ENCODE measurements at regions not wholly inside any gene's neighbourhood (a gene's known extent, or its start where the extent isn't known, plus 50 kb on each side); places are given as distances from the start of the nearest gene placed in this dataset.
A peak's percentile ranks its signal among the peaks of the same experiment; 100 is the strongest.

DNA sequence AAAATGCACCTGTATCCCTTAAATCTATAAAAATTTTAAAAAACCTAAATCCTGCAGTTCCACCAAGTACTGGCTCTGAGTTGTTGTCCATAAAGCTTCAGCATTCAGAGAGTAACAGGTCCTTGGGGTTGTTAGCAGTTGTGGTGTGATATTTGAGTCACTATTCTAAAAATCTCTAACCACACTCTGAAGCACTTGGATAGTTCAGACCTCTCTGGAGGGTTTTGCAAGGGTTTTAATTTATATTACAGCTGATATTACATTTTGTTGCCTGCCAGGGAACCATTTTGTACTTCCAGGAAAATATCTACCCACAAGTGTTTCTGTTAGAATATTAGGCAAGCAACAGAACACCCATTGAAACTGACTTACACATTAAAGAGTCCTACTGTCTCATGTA is 255.6 kb downstream of the TBL1XR1 start:
- Histone ChIP-seq H3K9me3 (ENCODE audit: low read depth) (no peaks in the 10 kb centered on the region), H3K4me3 (no peak overlapping the region), H2AFZ (no peak overlapping the region), H3K27me3 (no peaks in the 10 kb centered on the region), H3K9me2 (replicated peaks; ENCODE audit: insufficient read depth) (no peaks in the 10 kb centered on the region), H3K4me2 (no peak overlapping the region), H3K27ac (no peak overlapping the region), H4K20me1 (ENCODE audit: insufficient read depth, poor library complexity, severe bottlenecking) (no peaks in the 10 kb centered on the region), H3K36me3 (replicated peaks; ENCODE audit: insufficient read depth, low read depth) (no peaks in the 10 kb centered on the region), H3K4me1 (ENCODE audit: insufficient read depth) (no peaks in the 10 kb centered on the region), H3K79me2 (no peaks in the 10 kb centered on the region)
- DNase-seq (ENCODE audit: low spot score) = no peak
- TF ChIP-seq EZH2phosphoT487 (IDR thresholded peaks at IDR 0.05; ENCODE audit: low read depth, severe bottlenecking, unreplicated experiment) (no peak), EZH2 (IDR thresholded peaks at IDR 0.05; ENCODE audit: borderline replicate concordance) (no peak)
- TF ChIP-seq, protein P1, sequence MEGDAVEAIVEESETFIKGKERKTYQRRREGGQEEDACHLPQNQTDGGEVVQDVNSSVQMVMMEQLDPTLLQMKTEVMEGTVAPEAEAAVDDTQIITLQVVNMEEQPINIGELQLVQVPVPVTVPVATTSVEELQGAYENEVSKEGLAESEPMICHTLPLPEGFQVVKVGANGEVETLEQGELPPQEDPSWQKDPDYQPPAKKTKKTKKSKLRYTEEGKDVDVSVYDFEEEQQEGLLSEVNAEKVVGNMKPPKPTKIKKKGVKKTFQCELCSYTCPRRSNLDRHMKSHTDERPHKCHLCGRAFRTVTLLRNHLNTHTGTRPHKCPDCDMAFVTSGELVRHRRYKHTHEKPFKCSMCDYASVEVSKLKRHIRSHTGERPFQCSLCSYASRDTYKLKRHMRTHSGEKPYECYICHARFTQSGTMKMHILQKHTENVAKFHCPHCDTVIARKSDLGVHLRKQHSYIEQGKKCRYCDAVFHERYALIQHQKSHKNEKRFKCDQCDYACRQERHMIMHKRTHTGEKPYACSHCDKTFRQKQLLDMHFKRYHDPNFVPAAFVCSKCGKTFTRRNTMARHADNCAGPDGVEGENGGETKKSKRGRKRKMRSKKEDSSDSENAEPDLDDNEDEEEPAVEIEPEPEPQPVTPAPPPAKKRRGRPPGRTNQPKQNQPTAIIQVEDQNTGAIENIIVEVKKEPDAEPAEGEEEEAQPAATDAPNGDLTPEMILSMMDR (IDR thresholded peaks at IDR 0.05; ENCODE audit: poor library complexity) = no peak

GRCh38 chr3:176939022-176939817 is 258.1 kb downstream of the TBL1XR1 start:
- TF ChIP-seq EZH2 (IDR thresholded peaks at IDR 0.05; ENCODE audit: borderline replicate concordance) (no peak), EZH2phosphoT487 (IDR thresholded peaks at IDR 0.05; ENCODE audit: low read depth, severe bottlenecking, unreplicated experiment) (no peak)
- TF ChIP-seq, protein P1 (IDR thresholded peaks at IDR 0.05; ENCODE audit: poor library complexity) = peak; percentile 81
- no peak overlapping the region for H2AFZ ChIP-seq
- H3K4me2 ChIP-seq = no peak overlapping the region
- no peaks in the 10 kb centered on the region for H3K9me3 ChIP-seq (ENCODE audit: low read depth)
- 62% methylated on average over 10 of the region's 10 CpGs for WGBS (ENCODE audit: low lambda C conversion rate, missing lambda C conversion rate)
- no peak overlapping the region for H3K4me3 ChIP-seq
- no peak overlapping the region for H3K27ac ChIP-seq
- no peaks in the 10 kb centered on the region for H4K20me1 ChIP-seq (ENCODE audit: insufficient read depth, poor library complexity, severe bottlenecking)
- no peaks in the 10 kb centered on the region for H3K36me3 ChIP-seq (replicated peaks; ENCODE audit: insufficient read depth, low read depth)
- peak; percentile 86 for DNase-seq (ENCODE audit: low spot score)
- no peaks in the 10 kb centered on the region for H3K79me2 ChIP-seq
- no peaks in the 10 kb centered on the region for H3K9me2 ChIP-seq (replicated peaks; ENCODE audit: insufficient read depth)
- no peaks in the 10 kb centered on the region for H3K27me3 ChIP-seq
- H3K4me1 ChIP-seq (ENCODE audit: insufficient read depth) = no peaks in the 10 kb centered on the region

DNA sequence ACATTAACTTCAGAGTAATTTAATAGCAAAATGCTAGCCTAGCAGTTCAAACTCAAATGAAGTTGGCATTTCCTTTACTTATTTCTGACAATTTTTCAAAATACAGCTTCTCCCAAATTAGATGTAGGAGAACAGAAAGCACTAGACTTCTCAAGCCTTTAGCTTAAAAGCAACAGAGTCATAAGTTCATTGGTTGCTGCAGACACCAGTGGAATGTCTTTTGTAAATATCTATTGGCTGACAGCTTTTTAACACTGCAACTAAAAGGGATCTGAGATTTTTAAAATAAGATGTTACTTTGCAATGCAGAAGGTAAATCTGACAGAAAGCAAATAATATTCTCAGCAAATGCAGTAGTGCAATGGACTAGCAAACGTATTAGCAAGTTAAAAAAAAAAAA is 259.3 kb downstream of the TBL1XR1 start:
- no peak overlapping the region for H3K27ac ChIP-seq
- no peak overlapping the region for H3K4me2 ChIP-seq
- no peaks in the 10 kb centered on the region for H4K20me1 ChIP-seq (ENCODE audit: insufficient read depth, poor library complexity, severe bottlenecking)
- no peaks in the 10 kb centered on the region for H3K27me3 ChIP-seq
- H3K4me1 ChIP-seq (ENCODE audit: insufficient read depth) = no peaks in the 10 kb centered on the region
- no peak overlapping the region for H2AFZ ChIP-seq
- WGBS (ENCODE audit: low lambda C conversion rate, missing lambda C conversion rate) = 89% methylated on average over 1 of the region's 1 CpG
- H3K4me3 ChIP-seq = no peak overlapping the region
- H3K36me3 ChIP-seq (replicated peaks; ENCODE audit: insufficient read depth, low read depth) = no peaks in the 10 kb centered on the region
- H3K9me2 ChIP-seq (replicated peaks; ENCODE audit: insufficient read depth) = no peaks in the 10 kb centered on the region
- DNase-seq (ENCODE audit: low spot score) = no peak
- H3K9me3 ChIP-seq (ENCODE audit: low read depth) = no peaks in the 10 kb centered on the region
- no peak for TF ChIP-seq EZH2 (IDR thresholded peaks at IDR 0.05; ENCODE audit: borderline replicate concordance)
- TF ChIP-seq EZH2phosphoT487 (IDR thresholded peaks at IDR 0.05; ENCODE audit: low read depth, severe bottlenecking, unreplicated experiment) = no peak
- TF ChIP-seq, protein P1 (IDR thresholded peaks at IDR 0.05; ENCODE audit: poor library complexity) = no peak
- H3K79me2 ChIP-seq = no peaks in the 10 kb centered on the region

Measured in hepatocyte (in vitro differentiated cells).